Liver (tissue), 8 donors: ENCODE measurements at regions not wholly inside any gene's neighbourhood (a gene's known extent, or its start where the extent isn't known, plus 50 kb on each side); places are given as distances from the start of the nearest gene placed in this dataset.

Source experiments
- DNase-seq: peaks from one replicate; pipeline ENCODE4 v3.0.0-alpha.2; 2017; ENCODE audit warnings: low spot score
- H3K27ac ChIP-seq, 2 donors: one replicate each; pipeline ENCODE4 v1.7.0; 2013; ENCODE audit warnings: inconsistent platforms in 2 of 2, low read length in 2 of 2, control low read depth in 1 of 2, low read depth in 1 of 2, mild to moderate bottlenecking in 1 of 2
- H3K27me3 ChIP-seq, 4 donors: one replicate each; pipeline versions ENCODE4 v1.6.1 to v1.7.0; 2013; ENCODE audit warnings: low read length in 3 of 4, inconsistent platforms in 1 of 4, mild to moderate bottlenecking in 1 of 4, moderate library complexity in 1 of 4; ENCODE audit not compliant: control insufficient read depth in 4 of 4, insufficient read depth in 4 of 4
- H3K36me3 ChIP-seq, 4 donors: one replicate each; pipeline versions ENCODE4 v1.6.1 to v1.7.0; 2013; ENCODE audit warnings: low read length in 3 of 4, mild to moderate bottlenecking in 3 of 4, low read depth in 1 of 4, moderate library complexity in 1 of 4; ENCODE audit not compliant: control insufficient read depth in 4 of 4, insufficient read depth in 3 of 4
- H3K4me1 ChIP-seq, 4 donors: one replicate each; pipeline versions ENCODE4 v1.6.1 to v1.7.0; 2013; ENCODE audit warnings: low read length in 3 of 4, mild to moderate bottlenecking in 3 of 4, moderate library complexity in 1 of 4; ENCODE audit not compliant: control insufficient read depth in 4 of 4, insufficient read depth in 4 of 4
- H3K4me3 ChIP-seq, 3 donors: one replicate each; pipeline versions ENCODE4 v1.6.1 to v1.7.0; 2013; ENCODE audit warnings: low read length in 3 of 3, control low read depth in 1 of 3, low read depth in 1 of 3, mild to moderate bottlenecking in 1 of 3
- H3K9ac ChIP-seq, 2 donors: one replicate each; pipeline ENCODE4 v1.7.0; 2013; ENCODE audit warnings: low read length in 2 of 2, mild to moderate bottlenecking in 2 of 2, moderate library complexity in 2 of 2, control low read depth in 1 of 2, low read depth in 1 of 2
- H3K9me3 ChIP-seq, 4 donors: one replicate each; pipeline versions ENCODE4 v1.6.1 to v1.7.0; 2013; ENCODE audit warnings: low read length in 3 of 4; ENCODE audit not compliant: control insufficient read depth in 4 of 4
- ATF3 ChIP-seq: IDR thresholded peaks from 2 replicates; pipeline ENCODE4 v1.6.1; 2016; ENCODE audit warnings: antibody characterized with exemption
- CTCF ChIP-seq: fragments of 150-350 bp; IDR thresholded peaks from 2 replicates; pipeline ENCODE4 v1.5.1; 2017; ENCODE audit warnings: improper control_type of control experiment, low read depth, low read length; ENCODE audit not compliant: missing input control
- EGR1 ChIP-seq, 2 donors: IDR thresholded peaks; 2 replicates each; pipeline ENCODE4 v1.6.1; 2016 to 2018; ENCODE audit warnings: antibody characterized with exemption in 2 of 2, low read depth in 2 of 2
- FOXA2 ChIP-seq: IDR thresholded peaks from 2 replicates; pipeline ENCODE4 v1.6.1; 2016; ENCODE audit warnings: antibody characterized with exemption
- HNF4G ChIP-seq: IDR thresholded peaks from 2 replicates; pipeline ENCODE4 v1.6.1; 2016; ENCODE audit warnings: antibody characterized with exemption
- JUND ChIP-seq, 2 donors: IDR thresholded peaks; 2 replicates each; pipeline ENCODE4 v1.6.1; 2016; ENCODE audit warnings: antibody characterized with exemption in 2 of 2
- MAX ChIP-seq: IDR thresholded peaks from 2 replicates; pipeline ENCODE4 v1.6.1; 2016; ENCODE audit warnings: antibody characterized with exemption
- NR2F2 ChIP-seq: IDR thresholded peaks from 2 replicates; pipeline ENCODE4 v1.6.1; 2016; ENCODE audit warnings: antibody characterized with exemption
- RAD21 ChIP-seq, 2 donors: IDR thresholded peaks; 2 replicates each; pipeline ENCODE4 v1.6.1; 2016; ENCODE audit warnings: antibody characterized with exemption in 2 of 2, mild to moderate bottlenecking in 2 of 2
- REST ChIP-seq: IDR thresholded peaks from 2 replicates; pipeline ENCODE4 v1.6.1; 2016; ENCODE audit warnings: antibody characterized with exemption, mild to moderate bottlenecking
- RXRA ChIP-seq, 2 donors: IDR thresholded peaks; 2 replicates each; pipeline ENCODE4 v1.6.1; 2017 to 2018; ENCODE audit warnings: antibody characterized with exemption in 2 of 2, mild to moderate bottlenecking in 1 of 2
- SP1 ChIP-seq: IDR thresholded peaks from 2 replicates; pipeline ENCODE4 v1.6.1; 2018; ENCODE audit warnings: antibody characterized with exemption, mild to moderate bottlenecking
- YY1 ChIP-seq: IDR thresholded peaks from 2 replicates; pipeline ENCODE4 v1.6.1; 2016; ENCODE audit warnings: antibody characterized with exemption, mild to moderate bottlenecking
- WGBS: extraction: QIAGEN DNeasy Blood & Tissue Kit; methylation state at CpG from one replicate; pipeline ENCODE4 v1.1.7; 2013; 5-methylcytosine and 5-hydroxymethylcytosine counted together
- donor health status: healthy.
- donor health status: healthy.
- donor health status: healthy.
- donor health status: healthy.
- donor health status: healthy.

GRCh38 chr2:59732871-59733566, 820.4 kb downstream of the BCL11A start:
- TF ChIP-seq FOXA2, result no peak
- no peak for TF ChIP-seq JUND (IDR thresholded peaks at IDR 0.05)
- TF ChIP-seq YY1, result no peak
- no peak for TF ChIP-seq EGR1 (IDR thresholded peaks at IDR 0.05; ENCODE audit: low read depth in 2 of 2)
- TF ChIP-seq REST, result no peak
- no peak for TF ChIP-seq ATF3
- TF ChIP-seq NR2F2, result no peak
- no peak for TF ChIP-seq RXRA (IDR thresholded peaks at IDR 0.05)
- TF ChIP-seq HNF4G, result no peak
- no peak for TF ChIP-seq RAD21 (IDR thresholded peaks at IDR 0.05)

DNA sequence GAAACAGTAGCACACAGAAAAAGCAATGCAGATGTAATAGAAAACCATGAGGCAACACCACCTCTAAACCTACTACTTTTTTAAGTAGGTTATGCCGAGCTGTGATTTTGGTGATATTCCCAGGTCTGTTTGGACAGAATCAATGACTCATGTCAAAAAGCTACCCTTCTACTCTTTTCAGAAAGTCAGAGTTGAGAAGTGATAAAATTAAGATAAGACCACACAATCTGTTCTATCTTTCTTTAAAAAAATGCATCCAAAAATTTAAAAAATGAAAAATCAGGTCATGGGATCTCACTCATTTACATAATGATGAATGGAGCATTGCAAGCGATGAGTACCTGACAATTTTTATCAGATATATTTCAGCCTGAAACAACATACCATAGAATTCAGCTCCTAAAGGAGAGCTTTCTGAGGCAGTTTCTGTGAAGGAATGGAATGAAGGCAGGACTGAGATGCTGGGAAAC, 826.3 kb downstream of the BCL11A start:
- DNase-seq, result no peak
- H3K27ac ChIP-seq, result no peak overlapping the region
- 88% methylated on average over 2 of the region's 2 CpGs for WGBS
- TF ChIP-seq SP1, result no peak
- no peak for TF ChIP-seq REST
- no peak for TF ChIP-seq MAX
- no peak for TF ChIP-seq NR2F2
- no peak for TF ChIP-seq CTCF
- no peak for TF ChIP-seq RAD21 (IDR thresholded peaks at IDR 0.05)
- H3K27me3 ChIP-seq, result no peaks in the 10 kb centered on the region
- no peak overlapping the region for H3K9ac ChIP-seq
- H3K4me3 ChIP-seq, result no peak overlapping the region
- H3K9me3 ChIP-seq, result no peaks in the 10 kb centered on the region
- no peaks in the 10 kb centered on the region for H3K4me1 ChIP-seq
- no peaks in the 10 kb centered on the region for H3K36me3 ChIP-seq

More at GRCh38 chr2:59732871-59733566, 820.4 kb downstream of the BCL11A start:
- H3K36me3 ChIP-seq, result no peaks in the 10 kb centered on the region
- H3K27ac ChIP-seq, result no peak overlapping the region
- WGBS, result 90% methylated on average over 15 of the region's 15 CpGs
- no peak overlapping the region for H3K4me3 ChIP-seq
- no peaks in the 10 kb centered on the region for H3K27me3 ChIP-seq
- DNase-seq, result no peak
- H3K9ac ChIP-seq, result no peak overlapping the region
- no peaks in the 10 kb centered on the region for H3K9me3 ChIP-seq
- no peaks in the 10 kb centered on the region for H3K4me1 ChIP-seq
